HepG2 (cell line): ENCODE measurements at regions not wholly inside any gene's neighbourhood (a gene's known extent, or its start where the extent isn't known, plus 50 kb on each side); places are given as distances from the start of the nearest gene placed in this dataset.

Source experiments
- CHD2 ChIP-seq: IDR thresholded peaks from 2 replicates; pipeline ENCODE4 v1.6.1; 2011; ENCODE audit warnings: low read depth, low read length, improper control_type of control experiment
- NONO ChIP-seq, 2 experiments: fragments of 450-650 bp in 1 of 2; sonication (generic) in 1 of 2; formaldehyde crosslinking in 1 of 2; IDR thresholded peaks in 1 of 2; conservative IDR thresholded peaks in 1 of 2; 2 replicates each; pipeline versions ENCODE4 v1.6.1 to v1.8.0; 2017 to 2022; ENCODE audit warnings: mild to moderate bottlenecking in 1 of 2, missing genetic modification reagents in 1 of 2, moderate library complexity in 1 of 2
- SMARCE1 ChIP-seq: fragments of 450-650 bp; IDR thresholded peaks from 2 replicates; pipeline ENCODE4 v1.6.1; 2017; ENCODE audit warnings: borderline replicate concordance

DNA sequence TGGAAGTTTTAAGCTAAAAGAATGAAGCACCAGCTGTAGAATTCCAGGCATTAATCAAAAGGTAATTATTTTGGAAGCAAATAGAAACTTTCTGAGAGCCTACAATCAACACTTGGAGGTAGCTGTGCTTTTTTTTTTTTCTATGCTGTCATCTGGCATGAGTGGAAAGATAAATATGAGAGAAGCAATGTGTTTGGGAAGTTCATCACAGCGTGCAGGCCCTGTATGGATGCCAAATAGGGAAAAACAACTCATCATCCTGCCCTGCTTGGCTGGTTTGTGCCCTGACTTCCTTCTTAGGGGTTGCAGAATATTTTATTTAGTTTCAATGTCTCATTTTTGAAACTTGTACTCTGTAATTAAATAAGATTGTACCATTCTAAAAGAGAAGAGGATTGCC, 437.4 kb downstream of the PIK3C3 start:
- TF ChIP-seq NONO (IDR thresholded peaks at IDR 0.05) = no peak
- TF ChIP-seq NONO (CRISPR knock-in tag; conservative IDR thresholded peaks at IDR 0.05) = no peak
- no peak for TF ChIP-seq SMARCE1
- no peak for TF ChIP-seq CHD2
